Activated CD4-positive, alpha-beta T cell treated with anti-CD3 and anti-CD28 coated beads for 24 hours (primary cell): ENCODE measurements at regions not wholly inside any gene's neighbourhood (a gene's known extent, or its start where the extent isn't known, plus 50 kb on each side); places are given as distances from the start of the nearest gene placed in this dataset.
A peak's percentile ranks its signal among the peaks of the same experiment; 100 is the strongest.
"Not testable (repeated sequence)": the region's sequence is repeated elsewhere in the genome, so short reads cannot be mapped to it uniquely, and the experiment has no call there.

Source experiments
- DNase-seq, 2 donors: peaks; one replicate each; pipeline ENCODE4 v3.0.0-alpha.2; 2020; ENCODE audit warnings: low read depth in 2 of 2

GRCh38 chr1:149278156-149278555, 174.8 kb upstream of the NBPF9 start:
- not testable (repeated sequence) for DNase-seq

- DNase-seq, result not testable (repeated sequence)
These were observed 175.7 kb upstream of the NBPF9 start for GRCh38 chr1:149279015-149279414.

- not testable (repeated sequence) for DNase-seq
These were observed 176.2 kb upstream of the NBPF9 start for GRCh38 chr1:149279512-149279911.

- DNase-seq, result not testable (repeated sequence)
These were observed 181.4 kb upstream of the NBPF9 start for GRCh38 chr1:149284773-149285172.

- DNase-seq, result not testable (repeated sequence)
These were observed 181.9 kb upstream of the NBPF9 start for GRCh38 chr1:149285205-149285604.

- peak in 1 of 2 donors; percentile 8 for DNase-seq
These were observed 182.3 kb upstream of the NBPF9 start for GRCh38 chr1:149285638-149286037.

GRCh38 chr1:149288580-149288979, 185.2 kb upstream of the NBPF9 start:
- not testable (repeated sequence) for DNase-seq

- not testable (repeated sequence) for DNase-seq
These were observed 174.2 kb upstream of the NBPF19 start for GRCh38 chr1:149300478-149301218.

- not testable (repeated sequence) for DNase-seq
These were observed 173.6 kb upstream of the NBPF19 start for GRCh38 chr1:149301282-149301681.

GRCh38 chr1:149304796-149305195, 170.0 kb upstream of the NBPF19 start:
- not testable (repeated sequence) for DNase-seq

- DNase-seq, result not testable (repeated sequence)
These were observed 167.2 kb upstream of the NBPF19 start for GRCh38 chr1:149307640-149308039.

GRCh38 chr1:149314921-149315320, 159.9 kb upstream of the NBPF19 start:
- not testable (repeated sequence) for DNase-seq

GRCh38 chr1:149320971-149321731, 153.7 kb upstream of the NBPF19 start:
- not testable (repeated sequence) for DNase-seq

- not testable (repeated sequence) for DNase-seq
These were observed 153.2 kb upstream of the NBPF19 start for GRCh38 chr1:149321732-149322016.

GRCh38 chr1:149330081-149330335, 144.8 kb upstream of the NBPF19 start:
- DNase-seq, result not testable (repeated sequence)

GRCh38 chr1:149336082-149336481, 138.8 kb upstream of the NBPF19 start:
- not testable (repeated sequence) for DNase-seq

- DNase-seq, result not testable (repeated sequence)
These were observed 136.6 kb upstream of the NBPF19 start for GRCh38 chr1:149338221-149338691.

- DNase-seq, result not testable (repeated sequence)
These were observed 136.1 kb upstream of the NBPF19 start for GRCh38 chr1:149338698-149339097.

- not testable (repeated sequence) for DNase-seq
These were observed 125.4 kb upstream of the NBPF19 start for GRCh38 chr1:149349448-149349847.

GRCh38 chr1:149352205-149352604, 122.6 kb upstream of the NBPF19 start:
- DNase-seq, result not testable (repeated sequence)

GRCh38 chr1:149354579-149354978, 120.3 kb upstream of the NBPF19 start:
- DNase-seq, result not testable (repeated sequence)

GRCh38 chr1:149355748-149356147, 119.1 kb upstream of the NBPF19 start:
- DNase-seq, result not testable (repeated sequence)

GRCh38 chr1:149356152-149356551, 118.7 kb upstream of the NBPF19 start:
- not testable (repeated sequence) for DNase-seq
